Bronchial epithelial cell (primary cell): ENCODE measurements at regions not wholly inside any gene's neighbourhood (a gene's known extent, or its start where the extent isn't known, plus 50 kb on each side); places are given as distances from the start of the nearest gene placed in this dataset.
A peak's percentile ranks its signal among the peaks of the same experiment; 100 is the strongest.

Experiments used
- DNase-seq: peaks from one replicate; pipeline ENCODE4 v3.0.0-alpha.2; 2010; ENCODE audit warnings: low read depth
- FAIRE-seq: peaks from 2 replicates; lab custom pipeline; 2011; peaks lifted over from hg19 to GRCh38; lab: Jason Lieb, UNC
- H3K27me3 ChIP-seq: 2 replicates; pipeline ENCODE4 v1.5.1; 2011; ENCODE audit warnings: low read length; ENCODE audit not compliant: control insufficient read depth, insufficient read depth
- H3K36me3 ChIP-seq: 2 replicates; pipeline ENCODE4 v1.5.1; 2011; ENCODE audit warnings: low read length; ENCODE audit not compliant: control insufficient read depth, insufficient read depth
- H3K4me3 ChIP-seq: 2 replicates; pipeline ENCODE4 v1.5.1; 2011; ENCODE audit warnings: mild to moderate bottlenecking, low read depth, low read length, control low read depth
- TF ChIP-seq, protein P1 (sequence below): IDR thresholded peaks from 2 replicates; pipeline ENCODE4 v1.5.1; 2011; ENCODE audit warnings: mild to moderate bottlenecking, moderate library complexity, low read length, control low read depth, inconsistent platforms; ENCODE audit not compliant: insufficient read depth, severe bottlenecking

DNA sequence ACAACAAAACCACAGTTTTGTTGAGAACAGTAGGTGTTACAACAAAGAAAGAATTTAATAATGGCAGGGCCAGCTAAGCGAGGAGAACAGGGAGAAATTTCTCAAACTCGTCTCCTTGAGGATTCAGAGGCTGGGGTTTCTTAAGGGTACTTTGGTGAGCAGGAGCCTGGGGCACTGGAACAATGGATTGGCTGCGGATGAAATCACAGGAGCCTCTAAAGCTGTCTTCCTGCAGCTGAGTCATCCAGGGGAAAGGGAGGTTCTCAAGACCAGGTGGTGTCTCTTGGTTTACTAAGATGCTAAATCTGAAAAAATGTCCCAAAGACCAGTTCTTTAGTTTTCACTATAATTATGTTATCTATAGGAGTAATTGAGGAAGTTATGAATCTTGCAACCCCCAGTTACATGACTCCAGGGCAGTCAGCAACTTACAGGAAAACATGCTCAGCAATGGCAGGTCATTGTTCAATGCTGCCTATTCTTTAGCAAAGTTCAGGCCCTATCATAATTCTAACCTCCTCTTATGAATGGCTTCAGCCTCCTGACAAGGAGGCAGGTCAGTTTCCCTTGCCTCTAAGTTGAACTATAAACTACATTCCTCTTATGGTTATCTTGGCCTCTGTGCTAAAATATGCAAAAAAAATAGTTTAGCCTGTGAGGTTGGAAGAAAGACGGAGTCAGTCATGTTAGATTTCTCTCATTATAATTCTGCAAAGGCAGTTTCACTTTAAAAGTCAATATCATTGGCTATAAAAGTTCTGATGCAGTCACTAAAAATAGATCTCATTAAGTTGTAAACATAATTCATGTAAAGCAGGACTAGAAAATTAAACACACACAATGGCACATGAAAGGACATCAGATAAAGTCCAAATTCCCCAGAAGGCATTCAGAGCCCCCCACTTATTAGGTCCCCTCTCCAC is 63.3 kb upstream of the CKS2 start:
- TF ChIP-seq, protein P1, sequence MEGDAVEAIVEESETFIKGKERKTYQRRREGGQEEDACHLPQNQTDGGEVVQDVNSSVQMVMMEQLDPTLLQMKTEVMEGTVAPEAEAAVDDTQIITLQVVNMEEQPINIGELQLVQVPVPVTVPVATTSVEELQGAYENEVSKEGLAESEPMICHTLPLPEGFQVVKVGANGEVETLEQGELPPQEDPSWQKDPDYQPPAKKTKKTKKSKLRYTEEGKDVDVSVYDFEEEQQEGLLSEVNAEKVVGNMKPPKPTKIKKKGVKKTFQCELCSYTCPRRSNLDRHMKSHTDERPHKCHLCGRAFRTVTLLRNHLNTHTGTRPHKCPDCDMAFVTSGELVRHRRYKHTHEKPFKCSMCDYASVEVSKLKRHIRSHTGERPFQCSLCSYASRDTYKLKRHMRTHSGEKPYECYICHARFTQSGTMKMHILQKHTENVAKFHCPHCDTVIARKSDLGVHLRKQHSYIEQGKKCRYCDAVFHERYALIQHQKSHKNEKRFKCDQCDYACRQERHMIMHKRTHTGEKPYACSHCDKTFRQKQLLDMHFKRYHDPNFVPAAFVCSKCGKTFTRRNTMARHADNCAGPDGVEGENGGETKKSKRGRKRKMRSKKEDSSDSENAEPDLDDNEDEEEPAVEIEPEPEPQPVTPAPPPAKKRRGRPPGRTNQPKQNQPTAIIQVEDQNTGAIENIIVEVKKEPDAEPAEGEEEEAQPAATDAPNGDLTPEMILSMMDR: no peak
- Histone ChIP-seq H3K27me3 (no peaks in the 10 kb centered on the region), H3K36me3 (no peaks in the 10 kb centered on the region), H3K4me3 (no peak overlapping the region)
- DNase-seq (peak; percentile 64), FAIRE-seq (no peak)

DNA sequence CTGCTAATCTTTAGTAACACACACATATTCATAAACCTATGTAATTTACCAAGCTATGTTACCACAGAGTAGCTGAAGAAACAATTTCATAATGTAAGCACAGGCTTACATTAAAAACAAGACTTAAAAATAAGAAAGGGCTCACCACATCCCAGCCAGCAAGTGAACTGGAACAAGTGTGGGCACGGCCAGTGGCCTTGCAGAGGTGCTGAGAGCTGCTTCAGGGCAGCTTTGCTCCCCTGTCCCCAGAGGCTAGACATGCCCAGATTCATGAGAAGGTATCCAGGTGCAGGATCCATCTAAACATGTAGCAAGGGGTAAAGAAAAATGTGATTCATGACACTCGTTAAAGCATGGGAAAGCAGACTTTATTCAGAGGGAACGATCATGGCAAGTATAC is 62.0 kb upstream of the CKS2 start:
- TF ChIP-seq, protein P1: no peak
- H3K4me3 ChIP-seq: no peak overlapping the region
- H3K27me3 ChIP-seq: no peaks in the 10 kb centered on the region
- FAIRE-seq (peak; percentile 18), DNase-seq (no peak)
- H3K36me3 ChIP-seq: no peaks in the 10 kb centered on the region

DNA sequence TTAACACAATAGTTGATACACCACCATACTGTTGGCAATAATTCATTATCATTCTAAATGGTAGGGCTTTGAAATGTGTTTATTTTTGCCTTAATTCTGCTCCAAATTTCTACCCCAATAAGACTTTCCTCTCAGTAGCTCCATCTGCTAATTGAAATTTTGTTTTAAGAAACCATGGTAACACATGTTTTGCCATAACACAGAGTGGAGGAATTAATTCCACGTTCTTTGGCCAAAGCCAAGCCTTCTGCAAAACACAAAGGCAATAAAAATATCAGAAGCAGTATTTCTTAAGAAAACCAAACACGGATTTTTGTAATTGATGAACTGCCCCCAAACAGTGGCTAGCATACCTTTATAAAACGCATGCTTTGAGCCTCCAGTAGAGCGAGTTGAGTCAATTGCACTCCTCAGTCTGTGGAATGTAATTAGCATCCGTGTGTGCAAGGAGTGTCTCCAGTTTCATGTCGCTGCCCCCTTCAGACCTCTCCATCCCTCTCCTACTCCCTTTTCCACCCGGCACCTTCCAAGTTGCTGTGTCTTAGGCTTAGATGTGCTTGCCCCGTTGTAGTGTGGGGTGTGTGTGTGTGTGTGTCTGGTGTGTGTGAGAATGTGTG is 58.2 kb upstream of the CKS2 start:
- H3K27me3 ChIP-seq: no peaks in the 10 kb centered on the region
- DNase-seq: no peak
- FAIRE-seq: peak; percentile 70
- no peak overlapping the region for H3K4me3 ChIP-seq
- H3K36me3 ChIP-seq: no peaks in the 10 kb centered on the region
- TF ChIP-seq, protein P1: no peak

DNA sequence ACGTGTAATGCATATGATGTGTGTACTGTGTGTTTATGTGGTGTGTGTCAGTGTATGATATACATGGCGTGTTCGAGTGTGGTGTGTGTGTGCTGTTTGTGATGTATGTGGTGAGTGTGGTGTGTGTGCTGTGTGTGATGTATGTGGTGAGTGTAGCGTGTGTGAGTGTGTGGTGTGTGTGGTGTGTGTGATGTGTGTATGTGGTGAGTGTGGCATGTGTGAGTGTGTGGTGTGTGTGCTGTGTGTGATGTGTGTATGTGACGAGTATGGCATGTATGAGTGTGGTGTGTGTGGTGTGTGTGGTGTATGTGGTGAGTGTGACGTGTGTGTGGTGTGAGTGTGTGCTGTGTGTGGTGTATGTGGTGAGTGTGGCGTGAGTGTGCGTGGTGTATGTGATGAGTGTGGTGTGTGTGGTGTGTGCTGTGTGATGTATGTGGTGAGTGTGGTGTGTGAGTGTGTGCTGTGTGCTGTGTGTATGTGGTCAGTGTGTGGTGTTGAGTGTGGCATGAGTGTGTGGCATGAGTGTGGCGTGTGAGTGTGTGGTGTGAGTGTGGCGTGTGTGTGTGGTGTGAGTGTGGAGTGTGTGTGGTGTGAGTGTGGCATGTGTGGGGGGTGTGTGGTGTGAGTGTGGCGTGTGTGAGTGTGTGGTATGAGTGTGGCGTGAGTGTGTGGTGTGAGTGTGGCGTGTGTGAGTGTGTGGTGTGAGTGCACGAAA is 56.8 kb upstream of the CKS2 start:
- no peak overlapping the region for H3K4me3 ChIP-seq
- TF ChIP-seq, protein P1: no peak
- peak; percentile 100 for FAIRE-seq

DNA sequence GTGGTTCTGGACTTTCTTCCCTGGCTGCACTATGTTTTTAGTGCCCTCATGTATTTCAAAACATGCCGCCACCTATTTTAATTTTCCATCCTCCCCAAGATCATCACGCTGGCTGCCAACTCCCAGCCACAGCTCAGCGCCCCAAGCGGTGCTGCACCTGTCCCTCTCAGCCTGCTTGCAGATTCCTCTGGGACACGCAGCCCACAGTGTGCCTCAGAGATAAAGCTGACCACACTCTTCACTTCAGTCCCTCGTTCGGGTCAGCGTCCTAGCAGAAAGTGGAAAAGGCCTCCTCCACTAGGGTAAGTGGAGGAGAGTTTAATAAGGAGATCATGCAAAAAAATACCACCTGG is 56.2 kb upstream of the CKS2 start:
- no peaks in the 10 kb centered on the region for H3K27me3 ChIP-seq
- H3K4me3 ChIP-seq: no peak overlapping the region
- TF ChIP-seq, protein P1: no peak
- FAIRE-seq: no peak
- H3K36me3 ChIP-seq: no peaks in the 10 kb centered on the region
- no peak for DNase-seq

More for the DNA sequence above, 56.8 kb upstream of the CKS2 start:
- no peak for DNase-seq
- Histone ChIP-seq H3K27me3 (no peaks in the 10 kb centered on the region), H3K36me3 (no peaks in the 10 kb centered on the region)
